ENCODE measurements at regions not wholly inside any gene's neighbourhood (a gene's known extent, or its start where the extent isn't known, plus 50 kb on each side); places are given as distances from the start of the nearest gene placed in this dataset.

- DNase-seq (ENCODE audit: low spot score in 2 of 2): no peak
- H3K27ac ChIP-seq: no peak overlapping the region
- no peaks in the 10 kb centered on the region for H3K4me1 ChIP-seq
- TF ChIP-seq CTCF (IDR thresholded peaks at IDR 0.05) (no peak), EP300 (IDR thresholded peaks at IDR 0.05) (no peak), POLR2A (IDR thresholded peaks at IDR 0.05) (no peak)
- no peaks in the 10 kb centered on the region for H3K36me3 ChIP-seq
- WGBS, 2 donors: 62 to 67% methylated on average over 8 of the region's 8 CpGs
- peaks cover 0 to 41% (median 0%) of the 10 kb centered on the region in 4 donors for H3K9me3 ChIP-seq
- H3K27me3 ChIP-seq: no peaks in the 10 kb centered on the region
- no peak overlapping the region for H3K4me3 ChIP-seq
Observed at GRCh38 chr10:131677671-131678070, 223.1 kb upstream of the PPP2R2D start.

- no peaks in the 10 kb centered on the region for H3K27me3 ChIP-seq
- H3K36me3 ChIP-seq: no peaks in the 10 kb centered on the region
- DNase-seq (ENCODE audit: low spot score in 2 of 2): no peak
- H3K4me1 ChIP-seq: no peaks in the 10 kb centered on the region
- H3K9me3 ChIP-seq: peaks cover 0 to 40% (median 0%) of the 10 kb centered on the region in 4 donors
- no peak overlapping the region for H3K4me3 ChIP-seq
- no peak overlapping the region for H3K27ac ChIP-seq
- no peak for TF ChIP-seq CTCF (IDR thresholded peaks at IDR 0.05)
- no peak for TF ChIP-seq EP300 (IDR thresholded peaks at IDR 0.05)
- no peak for TF ChIP-seq POLR2A (IDR thresholded peaks at IDR 0.05)
- WGBS, 2 donors: 78 to 80% methylated on average over 2 to 18 of the region's 18 CpGs
Observed at GRCh38 chr10:131678171-131678570, 222.6 kb upstream of the PPP2R2D start.

- no peak for DNase-seq (ENCODE audit: low spot score in 2 of 2)
- WGBS, 2 donors: 89% methylated on average over 5 to 7 of the region's 7 CpGs
- H3K27ac ChIP-seq: no peak overlapping the region
- H3K36me3 ChIP-seq: no peaks in the 10 kb centered on the region
- no peak overlapping the region for H3K4me3 ChIP-seq
- H3K27me3 ChIP-seq: no peaks in the 10 kb centered on the region
- no peaks in the 10 kb centered on the region for H3K4me1 ChIP-seq
- peaks cover 0 to 39% (median 0%) of the 10 kb centered on the region in 4 donors for H3K9me3 ChIP-seq
- TF ChIP-seq EP300 (IDR thresholded peaks at IDR 0.05) (no peak), POLR2A (IDR thresholded peaks at IDR 0.05) (no peak), CTCF (IDR thresholded peaks at IDR 0.05) (no peak)
Observed at GRCh38 chr10:131678613-131679012, 222.2 kb upstream of the PPP2R2D start.

GRCh38 chr10:131679926-131680325 lies 220.9 kb upstream of the PPP2R2D start:
- H3K27ac ChIP-seq: no peak overlapping the region
- 84 to 85% methylated on average over 6 of the region's 6 CpGs for WGBS, 2 donors
- H3K9me3 ChIP-seq: peaks cover 0 to 37% (median 0%) of the 10 kb centered on the region in 4 donors
- H3K36me3 ChIP-seq: no peaks in the 10 kb centered on the region
- no peak overlapping the region for H3K4me3 ChIP-seq
- no peaks in the 10 kb centered on the region for H3K27me3 ChIP-seq
- no peak for TF ChIP-seq CTCF (IDR thresholded peaks at IDR 0.05)
- TF ChIP-seq EP300 (IDR thresholded peaks at IDR 0.05): no peak
- TF ChIP-seq POLR2A (IDR thresholded peaks at IDR 0.05): no peak
- no peaks in the 10 kb centered on the region for H3K4me1 ChIP-seq
- no peak for DNase-seq (ENCODE audit: low spot score in 2 of 2)

GRCh38 chr10:131681122-131681521 lies 219.7 kb upstream of the PPP2R2D start:
- no peak overlapping the region for H3K4me3 ChIP-seq
- H3K4me1 ChIP-seq: no peaks in the 10 kb centered on the region
- DNase-seq (ENCODE audit: low spot score in 2 of 2): no peak
- no peaks in the 10 kb centered on the region for H3K36me3 ChIP-seq
- H3K27ac ChIP-seq: no peak overlapping the region
- H3K27me3 ChIP-seq: no peaks in the 10 kb centered on the region
- no peak for TF ChIP-seq CTCF (IDR thresholded peaks at IDR 0.05)
- TF ChIP-seq EP300 (IDR thresholded peaks at IDR 0.05): no peak
- no peak for TF ChIP-seq POLR2A (IDR thresholded peaks at IDR 0.05)
- WGBS, 2 donors: 59 to 62% methylated on average over 6 to 7 of the region's 7 CpGs
- H3K9me3 ChIP-seq: peaks cover 0 to 37% (median 0%) of the 10 kb centered on the region in 4 donors
